CD14-positive monocyte (primary cell): ENCODE measurements at regions not wholly inside any gene's neighbourhood (a gene's known extent, or its start where the extent isn't known, plus 50 kb on each side); places are given as distances from the start of the nearest gene placed in this dataset.

ENCODE experiments used
- DNase-seq, 3 donors: peaks; one replicate each; pipeline ENCODE4 v3.0.0-alpha.2; 2011 to 2022
- H2AFZ ChIP-seq: 2 replicates; pipeline ENCODE4 v1.6.0; 2012; ENCODE audit warnings: mild to moderate bottlenecking, low read depth, low read length, inconsistent platforms; ENCODE audit not compliant: insufficient read depth, poor library complexity, severe bottlenecking
- H3K27ac ChIP-seq, 2 donors: 1 replicate in 1 of 2; 2 replicates in 1 of 2; pipeline ENCODE4 v1.5.1; 2012 to 2013; ENCODE audit warnings: low read length in 2 of 2, control low read depth in 1 of 2, inconsistent platforms in 1 of 2, low read depth in 1 of 2, mild to moderate bottlenecking in 1 of 2
- H3K27me3 ChIP-seq, 2 donors: one replicate each; pipeline versions ENCODE4 v1.6.0 to v1.6.1; 2011 to 2013; ENCODE audit warnings: low read length in 2 of 2; ENCODE audit not compliant: control insufficient read depth in 2 of 2, insufficient read depth in 2 of 2
- H3K36me3 ChIP-seq, 2 donors: replicated peaks in 1 of 2; 1 replicate in 1 of 2; 2 replicates in 1 of 2; pipeline versions ENCODE4 v1.5.1 to v1.6.1; 2012 to 2013; ENCODE audit warnings: low read length in 2 of 2, control low read depth in 1 of 2, inconsistent platforms in 1 of 2, mild to moderate bottlenecking in 1 of 2; ENCODE audit not compliant: insufficient read depth in 2 of 2, control insufficient read depth in 1 of 2
- H3K4me1 ChIP-seq, 2 donors: 1 replicate in 1 of 2; 2 replicates in 1 of 2; pipeline versions ENCODE4 v1.5.1 to v1.6.1; 2012 to 2013; ENCODE audit warnings: low read length in 2 of 2, control low read depth in 1 of 2, inconsistent platforms in 1 of 2, mild to moderate bottlenecking in 1 of 2, moderate library complexity in 1 of 2; ENCODE audit not compliant: insufficient read depth in 2 of 2, control insufficient read depth in 1 of 2
- H3K4me2 ChIP-seq: replicated peaks from 2 replicates; pipeline ENCODE3; 2012; ENCODE audit warnings: low read length, moderate library complexity, mild to moderate bottlenecking; ENCODE audit not compliant: poor library complexity, severe bottlenecking; ENCODE audit errors: extremely low read depth
- H3K4me3 ChIP-seq, 3 experiments: fragments of 200-600 bp in 1 of 3; sonication (generic) in 1 of 3; replicated peaks in 1 of 3; 1 replicate in 2 of 3; 2 replicates in 1 of 3; pipeline ENCODE4 v1.5.1; 2011 to 2013; ENCODE audit warnings: low read length in 3 of 3, mild to moderate bottlenecking in 3 of 3, control low read depth in 2 of 3, low read depth in 2 of 3, inconsistent platforms in 1 of 3, moderate library complexity in 1 of 3
- H3K79me2 ChIP-seq: 2 replicates; pipeline ENCODE4 v1.6.0; 2012; ENCODE audit warnings: mild to moderate bottlenecking, control low read depth, inconsistent platforms, low read length, moderate library complexity; ENCODE audit not compliant: insufficient read depth
- H3K9ac ChIP-seq: 2 replicates; pipeline ENCODE4 v1.6.0; 2017; ENCODE audit warnings: low read length, mild to moderate bottlenecking; ENCODE audit not compliant: insufficient read depth, poor library complexity, severe bottlenecking
- H3K9me3 ChIP-seq, 2 donors: replicated peaks in 1 of 2; 1 replicate in 1 of 2; 2 replicates in 1 of 2; pipeline versions ENCODE4 v1.5.1 to v1.6.1; 2012 to 2013; ENCODE audit warnings: low read length in 2 of 2, control low read depth in 1 of 2; ENCODE audit not compliant: control insufficient read depth in 1 of 2, insufficient read depth in 1 of 2
- H4K20me1 ChIP-seq: 2 replicates; pipeline ENCODE4 v1.6.0; 2012; ENCODE audit warnings: mild to moderate bottlenecking, low read length, control low read depth, moderate library complexity; ENCODE audit not compliant: insufficient read depth
- H3K27ac Mint-ChIP-seq, 7 donors: one replicate each; pipeline ENCODE4 v1.8.0; 2020; ENCODE audit warnings: mild to moderate bottlenecking in 7 of 7, mixed read lengths in 7 of 7, moderate library complexity in 6 of 7, inconsistent platforms in 2 of 7
- H3K27me3 Mint-ChIP-seq, 3 donors: one replicate each; pipeline ENCODE4 v1.8.0; 2021 to 2022; ENCODE audit warnings: low read depth in 3 of 3, mild to moderate bottlenecking in 3 of 3, mixed read lengths in 3 of 3, moderate library complexity in 3 of 3, inconsistent platforms in 1 of 3
- H3K36me3 Mint-ChIP-seq, 2 donors: one replicate each; pipeline ENCODE4 v1.8.0; 2020; ENCODE audit warnings: mixed read lengths in 2 of 2, inconsistent platforms in 1 of 2, mild to moderate bottlenecking in 1 of 2
- H3K4me1 Mint-ChIP-seq: one replicate; pipeline ENCODE4 v1.8.0; 2020; ENCODE audit warnings: mild to moderate bottlenecking, mixed read lengths
- H3K4me3 Mint-ChIP-seq, 2 donors: one replicate each; pipeline ENCODE4 v1.8.0; 2020; ENCODE audit warnings: mild to moderate bottlenecking in 2 of 2, mixed read lengths in 2 of 2, moderate library complexity in 1 of 2
- H3K9me3 Mint-ChIP-seq, 7 donors: one replicate each; pipeline ENCODE4 v1.8.0; 2020 to 2022; ENCODE audit warnings: mixed read lengths in 7 of 7, mild to moderate bottlenecking in 6 of 7, moderate library complexity in 6 of 7, inconsistent platforms in 2 of 7
- WGBS: methylation state at CpG from one replicate; pipeline ENCODE4 v1.1.5; 2013; ENCODE audit warnings: missing lambda C conversion rate; ENCODE audit not compliant: insufficient coverage; 5-methylcytosine and 5-hydroxymethylcytosine counted together
- intact Hi-C, 2 donors: fragments of 100-400 bp; cut with micrococcal nuclease; formaldehyde crosslinking; loops; one replicate each; pipeline versions ENCODE4 v1.15.0 to v1.15.1; 2023
- TF ChIP-seq, protein P1 (sequence below): fragments of 200-600 bp; IDR thresholded peaks from one replicate; pipeline ENCODE4 v1.8.0; 2022; ENCODE audit warnings: antibody characterized with exemption, mild to moderate bottlenecking

DNA sequence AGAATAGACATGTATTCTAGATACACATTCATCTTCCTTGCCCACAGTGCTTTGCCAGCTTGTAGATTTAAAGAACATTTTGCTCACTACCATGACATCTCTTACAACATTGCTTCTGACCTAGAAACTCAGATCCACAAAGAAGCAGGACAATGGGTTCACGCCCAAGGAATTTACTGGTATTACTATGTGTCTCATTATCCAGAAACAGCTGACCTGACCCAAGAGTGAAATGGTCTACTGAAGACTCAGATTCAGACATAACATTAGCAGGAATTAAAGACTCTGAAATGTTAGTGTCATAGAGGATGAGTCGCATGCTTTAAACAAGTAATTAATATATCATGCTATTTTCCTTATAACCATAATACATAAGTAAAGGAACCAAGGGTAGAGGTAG lies 731.4 kb downstream of the GALC start:
- no peak overlapping the region for H2AFZ ChIP-seq

DNA sequence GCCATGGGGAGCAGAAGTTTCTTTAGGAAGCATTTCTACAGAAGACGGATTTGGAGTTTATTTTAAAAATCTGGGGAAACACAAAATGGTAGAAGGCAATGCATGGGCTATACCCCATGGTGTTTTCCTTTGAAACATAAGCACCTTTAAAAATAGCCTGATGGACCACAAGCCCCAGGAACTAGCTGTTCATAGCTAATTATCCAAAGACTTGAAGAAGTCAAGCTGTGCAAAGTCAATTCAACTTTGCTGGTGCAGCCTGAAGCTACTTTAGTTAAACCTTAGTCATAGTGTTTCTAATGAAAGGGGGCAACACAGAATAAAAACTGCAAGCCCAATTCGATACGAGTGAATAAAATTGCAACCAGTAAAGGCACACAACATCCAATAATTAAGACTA lies 732.5 kb downstream of the GALC start:
- Mint-ChIP-seq H3K4me1 (no peaks in the 10 kb centered on the region), H3K36me3 (no peaks in the 10 kb centered on the region), H3K4me3 (no peak overlapping the region), H3K9me3 (peaks cover 2 to 14% (median 8%) of the 10 kb centered on the region in 7 donors), H3K27ac (no peak overlapping the region), H3K27me3 (no peaks in the 10 kb centered on the region)
- intact Hi-C loops: no loop called here
- Histone ChIP-seq H2AFZ (no peak overlapping the region), H3K27me3 (no peaks in the 10 kb centered on the region), H3K9ac (no peak overlapping the region), H3K27ac (no peak overlapping the region), H4K20me1 (no peaks in the 10 kb centered on the region), H3K4me2 (no peak overlapping the region), H3K36me3 (no peaks in the 10 kb centered on the region), H3K4me3 (no peak overlapping the region), H3K4me1 (no peaks in the 10 kb centered on the region), H3K9me3 (peaks cover 15 to 22% of the 10 kb centered on the region in 2 donors), H3K79me2 (no peaks in the 10 kb centered on the region)
- TF ChIP-seq, protein P1, sequence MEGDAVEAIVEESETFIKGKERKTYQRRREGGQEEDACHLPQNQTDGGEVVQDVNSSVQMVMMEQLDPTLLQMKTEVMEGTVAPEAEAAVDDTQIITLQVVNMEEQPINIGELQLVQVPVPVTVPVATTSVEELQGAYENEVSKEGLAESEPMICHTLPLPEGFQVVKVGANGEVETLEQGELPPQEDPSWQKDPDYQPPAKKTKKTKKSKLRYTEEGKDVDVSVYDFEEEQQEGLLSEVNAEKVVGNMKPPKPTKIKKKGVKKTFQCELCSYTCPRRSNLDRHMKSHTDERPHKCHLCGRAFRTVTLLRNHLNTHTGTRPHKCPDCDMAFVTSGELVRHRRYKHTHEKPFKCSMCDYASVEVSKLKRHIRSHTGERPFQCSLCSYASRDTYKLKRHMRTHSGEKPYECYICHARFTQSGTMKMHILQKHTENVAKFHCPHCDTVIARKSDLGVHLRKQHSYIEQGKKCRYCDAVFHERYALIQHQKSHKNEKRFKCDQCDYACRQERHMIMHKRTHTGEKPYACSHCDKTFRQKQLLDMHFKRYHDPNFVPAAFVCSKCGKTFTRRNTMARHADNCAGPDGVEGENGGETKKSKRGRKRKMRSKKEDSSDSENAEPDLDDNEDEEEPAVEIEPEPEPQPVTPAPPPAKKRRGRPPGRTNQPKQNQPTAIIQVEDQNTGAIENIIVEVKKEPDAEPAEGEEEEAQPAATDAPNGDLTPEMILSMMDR: no peak
- DNase-seq: no peak
- no CpG with 5 or more reads among the region's 3 CpGs for WGBS

More for the DNA sequence above, 731.4 kb downstream of the GALC start:
- Histone ChIP-seq H3K4me2 (no peak overlapping the region), H3K27ac (no peak overlapping the region), H3K27me3 (no peaks in the 10 kb centered on the region), H3K36me3 (no peaks in the 10 kb centered on the region), H3K9me3 (peaks cover 15 to 28% of the 10 kb centered on the region in 2 donors), H3K4me3 (no peak overlapping the region), H3K9ac (no peak overlapping the region), H4K20me1 (no peaks in the 10 kb centered on the region), H3K79me2 (no peaks in the 10 kb centered on the region), H3K4me1 (no peaks in the 10 kb centered on the region)
- Mint-ChIP-seq H3K36me3 (no peaks in the 10 kb centered on the region), H3K27me3 (no peaks in the 10 kb centered on the region), H3K9me3 (peaks cover 2 to 12% (median 6%) of the 10 kb centered on the region in 7 donors), H3K4me1 (no peaks in the 10 kb centered on the region), H3K4me3 (no peak overlapping the region), H3K27ac (no peak overlapping the region)
- WGBS: no CpG with 5 or more reads among the region's 2 CpGs
- DNase-seq: no peak
- intact Hi-C loops: no loop called here
- TF ChIP-seq, protein P1: no peak
